ENCODE measurements at regions not wholly inside any gene's neighbourhood (a gene's known extent, or its start where the extent isn't known, plus 50 kb on each side); places are given as distances from the start of the nearest gene placed in this dataset.
A peak's percentile ranks its signal among the peaks of the same experiment; 100 is the strongest.

DNA sequence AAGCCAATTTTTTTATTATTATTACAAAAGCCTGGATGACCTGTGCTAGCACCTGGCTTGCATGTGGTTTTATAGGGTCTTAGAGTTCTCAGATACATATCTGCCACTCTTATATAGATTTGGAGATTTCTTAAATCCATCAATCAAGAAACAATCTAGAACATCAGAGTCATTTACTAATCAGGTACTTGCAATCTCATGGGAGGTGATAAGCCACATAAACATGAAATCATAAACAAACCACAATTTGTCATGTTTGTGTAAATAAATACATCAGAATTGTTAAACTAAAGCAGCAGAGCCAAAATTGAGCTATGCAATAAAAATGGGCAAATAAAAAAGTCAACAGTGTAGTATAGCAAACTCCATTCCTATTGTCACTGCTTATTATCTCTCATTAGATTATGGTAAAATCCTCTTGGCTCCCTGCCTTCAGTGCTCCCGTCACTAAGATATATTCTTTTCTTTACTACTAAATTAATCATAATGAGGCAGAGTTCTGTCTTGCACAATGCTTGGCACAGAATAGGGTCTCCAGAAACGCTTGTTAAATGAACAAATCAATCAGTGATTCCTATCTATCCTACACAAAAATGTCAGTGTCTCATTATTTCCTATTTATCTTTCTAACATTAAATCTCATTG, 108.7 kb upstream of the TTC29 start:
- no peak for DNase-seq (ENCODE audit: low read depth in 2 of 2)

DNA sequence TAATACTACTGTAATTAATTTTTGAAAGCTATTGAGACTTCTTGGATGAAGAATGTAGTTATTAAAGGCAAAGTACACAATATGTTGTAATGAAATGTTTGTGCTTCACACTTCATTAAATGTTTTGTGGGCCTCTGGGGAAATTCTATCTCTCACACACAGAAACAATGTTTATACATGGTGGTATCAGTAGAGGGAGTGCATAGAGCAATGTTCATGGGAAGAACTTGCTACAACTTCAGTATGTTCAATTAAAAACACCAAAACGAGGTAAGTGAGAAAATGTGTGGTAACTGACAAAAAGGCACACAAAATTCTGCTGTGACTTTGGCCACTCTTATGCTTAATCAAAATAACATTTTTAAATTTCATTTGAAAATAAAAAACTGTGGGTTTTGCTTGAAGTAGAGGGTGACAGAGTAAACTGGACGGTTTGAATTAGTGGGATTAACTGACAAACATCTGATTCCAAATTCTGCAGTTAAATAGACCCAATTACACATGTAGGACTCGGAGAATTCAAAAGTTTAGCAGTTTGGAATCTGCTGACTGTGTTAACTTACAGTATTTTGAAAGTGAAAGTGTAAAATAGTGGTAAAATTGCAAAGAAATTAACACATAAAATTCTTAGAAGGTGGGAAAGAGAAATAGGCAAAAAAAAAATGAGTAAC, 111.4 kb upstream of the TTC29 start:
- DNase-seq (ENCODE audit: low read depth in 2 of 2) = no peak

DNA sequence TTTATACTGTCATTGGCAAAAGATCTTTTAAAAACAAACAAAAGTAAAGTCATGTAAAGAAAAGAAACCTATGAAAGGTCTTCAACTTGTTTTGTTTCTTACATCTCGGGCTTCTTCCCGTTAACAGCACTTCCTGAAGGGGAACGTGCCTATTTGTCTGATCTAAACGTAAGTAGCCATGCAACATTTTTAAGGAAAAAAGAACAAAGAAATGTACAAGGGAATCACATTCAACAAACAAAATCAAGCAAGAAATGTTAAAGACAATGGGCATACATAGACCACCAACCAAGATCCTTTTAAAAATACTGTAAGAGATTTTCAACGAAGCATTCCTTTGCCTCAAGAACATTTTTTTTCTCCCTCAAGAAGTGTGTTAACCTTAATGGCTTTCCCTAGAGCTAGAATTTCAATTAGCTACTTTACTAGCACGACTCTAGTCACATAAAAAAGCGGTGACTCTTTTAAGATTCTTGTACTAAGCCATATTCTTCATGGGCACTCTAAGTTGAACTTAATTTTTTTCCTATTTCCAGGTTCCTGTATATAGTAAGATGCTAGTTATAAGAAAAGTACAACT, 112.0 kb upstream of the TTC29 start:
- DNase-seq (ENCODE audit: low read depth in 2 of 2) = no peak

DNA sequence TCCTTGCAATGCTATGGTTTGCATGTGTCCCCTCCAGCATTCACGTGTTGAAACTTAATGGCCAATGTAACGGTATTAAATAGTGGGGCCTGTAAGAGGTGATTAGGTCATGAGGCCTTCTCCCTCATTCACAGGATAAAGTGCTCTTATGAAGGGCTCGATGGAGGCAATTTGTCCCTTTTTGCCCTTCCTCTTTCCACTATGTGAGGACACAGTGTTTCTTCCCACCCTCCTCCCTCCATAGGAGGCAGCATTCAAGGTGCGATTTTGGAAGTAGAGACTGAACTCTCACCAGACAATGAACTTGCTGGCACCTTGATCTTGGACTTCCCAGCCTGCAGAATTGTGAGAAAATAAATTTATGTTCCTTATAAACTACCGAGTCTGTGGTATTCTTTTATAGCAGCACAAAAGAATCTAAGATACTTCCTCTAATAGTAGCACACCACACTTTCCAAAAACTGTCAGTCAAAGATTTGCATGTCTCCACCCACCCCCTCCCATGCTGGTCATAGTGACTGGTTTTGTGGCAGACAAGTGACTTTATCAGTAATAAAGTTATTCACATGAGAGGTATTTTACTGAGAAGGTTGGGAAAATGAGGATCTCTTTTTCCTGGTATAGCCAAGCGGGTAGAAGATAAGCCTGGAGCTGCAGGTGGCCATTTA, 113.5 kb upstream of the TTC29 start:
- no peak for DNase-seq (ENCODE audit: low read depth in 2 of 2)

DNA sequence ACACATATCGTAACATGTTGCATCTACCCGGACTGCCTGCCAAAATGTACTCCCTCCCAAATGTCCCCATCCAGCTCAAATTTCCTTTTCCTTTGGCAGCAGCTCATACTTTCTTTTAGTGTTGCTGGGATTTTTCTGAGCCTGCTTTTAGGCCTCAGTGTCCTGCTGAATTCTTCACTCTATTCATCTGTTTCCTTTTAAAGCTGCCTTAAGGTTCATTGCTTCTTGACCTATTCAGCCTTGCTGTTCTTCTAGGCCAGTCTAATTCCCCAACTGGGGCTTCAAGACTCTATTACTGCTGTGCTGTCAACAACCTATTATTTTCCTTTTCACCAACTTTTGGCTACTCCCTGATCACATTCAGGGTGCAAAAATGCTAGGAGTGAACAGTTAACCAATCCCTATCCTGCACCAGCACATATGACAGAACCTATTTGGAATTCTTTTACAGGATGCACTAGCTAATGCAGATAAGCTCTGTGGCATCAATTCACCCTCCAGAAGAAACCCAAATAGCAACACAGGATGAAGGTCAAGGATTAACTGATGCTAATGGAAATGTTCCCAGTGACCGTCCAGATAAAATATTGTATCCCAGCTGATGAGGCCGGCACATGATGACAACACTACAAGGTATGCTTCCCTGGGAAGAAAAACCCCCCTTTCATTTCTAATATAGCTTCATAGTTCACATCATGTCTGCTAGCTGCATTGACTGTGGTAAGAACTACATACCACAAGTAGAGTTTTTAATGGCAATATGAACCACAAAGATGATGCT, 114.7 kb upstream of the TTC29 start:
- DNase-seq (ENCODE audit: low read depth in 2 of 2) = peak; percentile 93 to 94

DNA sequence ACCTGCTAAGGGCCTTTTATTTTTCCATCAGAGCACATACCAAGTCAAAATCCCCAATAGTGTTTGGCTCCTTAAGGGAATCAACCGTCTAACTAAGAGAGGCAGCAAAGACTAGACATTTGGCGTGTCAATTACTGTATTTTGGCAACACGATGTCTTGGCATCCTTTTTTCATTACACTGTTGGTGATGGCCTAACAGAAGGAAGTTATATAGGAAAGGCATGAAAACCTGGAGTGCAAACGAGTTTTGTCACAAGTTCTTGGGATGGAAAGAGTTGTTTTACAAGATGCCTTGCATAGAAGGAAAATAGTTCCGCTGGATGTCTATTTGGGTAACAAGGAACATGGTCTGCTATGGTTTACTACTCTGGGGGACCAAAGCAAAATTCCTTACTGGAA, 119.2 kb upstream of the TTC29 start:
- DNase-seq (ENCODE audit: low read depth in 2 of 2) = no peak

DNA sequence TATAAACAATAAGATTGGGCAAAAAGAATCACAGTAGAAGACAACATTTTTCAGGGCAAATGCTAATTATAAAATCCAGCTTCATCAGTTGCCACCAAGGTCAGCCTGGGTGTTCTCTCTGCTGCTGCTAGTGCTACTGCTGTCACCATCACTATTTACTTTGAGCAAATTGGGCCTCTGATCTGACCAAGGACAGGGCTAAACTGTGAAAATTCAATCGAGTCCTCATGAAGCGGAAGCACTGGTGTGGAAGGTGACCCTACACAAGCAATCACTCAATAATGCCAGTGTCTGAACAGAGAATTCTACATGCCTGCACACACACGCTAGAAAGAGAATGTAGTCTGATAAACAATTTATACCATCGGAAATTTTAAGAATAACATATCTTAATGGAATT, 122.9 kb upstream of the TTC29 start:
- no peak for DNase-seq (ENCODE audit: low read depth in 2 of 2)

DNA sequence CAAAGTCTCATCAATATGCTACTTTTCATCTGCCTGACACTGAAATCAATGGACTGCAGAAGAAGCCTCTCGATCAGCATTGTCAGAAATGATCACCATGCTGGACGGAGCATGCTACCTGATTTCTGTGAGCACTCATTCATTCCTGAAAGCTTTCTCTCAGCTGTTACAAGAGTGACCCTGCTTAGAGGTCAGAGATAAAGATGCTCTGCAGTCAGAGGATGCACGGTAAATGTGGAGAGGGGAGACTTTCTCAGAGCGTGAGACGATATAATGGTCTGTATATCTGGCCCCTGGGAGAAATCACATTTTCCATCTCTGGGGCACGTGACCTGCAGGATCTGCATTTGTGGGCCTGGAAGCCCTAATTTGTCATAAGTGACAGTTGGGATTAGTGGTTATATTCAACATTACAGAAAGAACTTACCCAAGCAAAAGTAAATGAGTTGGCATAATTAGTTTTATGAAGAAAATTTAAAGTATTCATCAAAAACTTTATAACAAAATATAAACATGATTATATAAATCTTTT, 125.6 kb upstream of the TTC29 start:
- DNase-seq (ENCODE audit: low read depth in 2 of 2) = no peak

DNA sequence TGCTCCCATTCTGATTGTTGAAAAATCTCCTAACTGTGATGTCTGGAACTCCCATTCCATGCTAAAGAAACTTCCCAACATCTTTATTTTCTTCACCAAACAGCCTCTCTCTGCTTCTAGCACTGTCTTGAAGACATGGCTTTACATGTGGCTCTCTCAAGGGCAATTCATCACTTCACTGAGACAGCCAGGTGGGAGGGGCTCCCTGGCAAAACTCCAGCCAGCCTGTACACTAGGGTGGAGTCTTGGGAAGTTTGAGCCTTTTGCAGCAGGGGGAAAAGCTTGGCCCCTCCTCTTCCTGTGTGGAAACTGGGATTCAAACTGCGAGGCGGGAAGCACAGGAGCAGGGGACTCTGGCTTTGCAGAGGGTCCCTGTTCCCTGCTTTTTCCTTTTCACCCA, 130.5 kb upstream of the TTC29 start:
- no peak for DNase-seq (ENCODE audit: low read depth in 2 of 2)

DNA sequence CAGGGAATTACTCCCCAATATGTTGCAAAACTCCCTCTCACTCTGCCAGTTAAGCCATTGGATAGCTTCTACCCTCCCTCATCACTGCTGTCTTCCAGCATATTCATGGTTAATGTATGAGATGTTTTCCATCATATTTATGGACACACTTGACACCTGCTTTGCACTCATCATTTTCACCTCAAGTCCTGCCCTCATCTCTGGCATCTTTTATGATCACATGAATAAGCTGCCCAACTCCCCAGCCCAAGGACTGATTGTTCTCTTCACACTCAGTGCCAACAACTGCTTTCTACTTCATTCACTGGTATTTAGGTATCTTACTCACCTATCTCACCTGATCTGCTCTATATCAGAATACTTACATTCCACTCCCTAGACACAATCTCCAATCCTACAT, 131.1 kb upstream of the TTC29 start:
- no peak for DNase-seq (ENCODE audit: low read depth in 2 of 2)

DNA sequence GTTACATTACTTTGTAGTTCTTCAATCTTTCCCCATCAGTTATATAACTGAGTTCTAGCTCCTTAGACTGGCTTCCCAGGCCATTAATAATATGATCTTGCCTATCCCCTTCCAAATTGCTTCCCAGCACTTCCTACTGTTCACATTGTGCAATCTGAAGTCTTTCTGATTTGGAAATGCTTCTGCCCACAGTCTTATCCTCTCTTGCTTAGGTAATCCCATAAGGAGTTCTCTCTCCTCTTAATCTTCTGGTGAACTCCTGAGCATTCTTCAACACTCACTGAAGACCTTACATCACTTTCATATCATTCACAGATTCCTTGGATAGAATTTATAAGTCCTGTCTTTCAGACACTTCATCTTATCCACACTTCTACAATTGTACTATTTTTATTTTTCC, 132.7 kb upstream of the TTC29 start:
- DNase-seq (ENCODE audit: low read depth in 2 of 2) = no peak

DNA sequence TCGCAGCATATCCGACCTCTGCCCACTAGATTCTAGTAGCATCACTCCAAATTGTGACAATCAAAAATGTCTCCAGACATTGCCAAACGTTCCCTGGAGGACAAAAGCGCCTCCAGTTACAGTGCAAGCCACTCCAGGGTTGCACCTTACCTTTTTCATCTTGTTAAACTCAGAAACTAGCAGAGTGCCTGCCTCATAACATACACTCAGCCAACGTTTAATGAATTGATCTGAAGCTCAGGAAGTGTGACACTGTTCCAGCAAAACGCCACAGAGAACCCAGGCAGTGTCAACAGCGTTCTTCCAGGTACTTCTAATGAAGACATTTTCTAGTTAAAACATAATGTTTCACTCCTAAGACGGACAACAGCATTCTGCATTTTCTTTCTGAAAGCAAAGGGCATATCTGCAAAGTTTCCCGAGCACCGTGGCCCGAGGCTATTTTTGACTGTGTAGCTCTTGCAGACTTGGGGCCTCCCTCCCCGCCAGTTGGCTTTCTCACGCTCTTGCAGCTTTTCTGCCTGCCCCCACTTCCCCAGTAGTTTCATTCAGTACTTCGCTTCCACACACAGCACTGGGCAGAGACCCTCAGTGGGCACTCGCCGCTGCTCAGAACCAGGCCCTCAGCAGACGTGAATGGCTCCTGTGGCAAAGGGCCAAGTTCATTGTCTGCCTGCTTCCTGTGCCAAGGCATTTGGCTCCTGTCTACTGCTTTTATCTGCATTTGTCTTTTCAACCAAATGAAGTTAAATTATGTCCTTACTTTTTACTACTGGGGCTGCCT, 133.4 kb upstream of the TTC29 start:
- no peak for DNase-seq (ENCODE audit: low read depth in 2 of 2)

DNA sequence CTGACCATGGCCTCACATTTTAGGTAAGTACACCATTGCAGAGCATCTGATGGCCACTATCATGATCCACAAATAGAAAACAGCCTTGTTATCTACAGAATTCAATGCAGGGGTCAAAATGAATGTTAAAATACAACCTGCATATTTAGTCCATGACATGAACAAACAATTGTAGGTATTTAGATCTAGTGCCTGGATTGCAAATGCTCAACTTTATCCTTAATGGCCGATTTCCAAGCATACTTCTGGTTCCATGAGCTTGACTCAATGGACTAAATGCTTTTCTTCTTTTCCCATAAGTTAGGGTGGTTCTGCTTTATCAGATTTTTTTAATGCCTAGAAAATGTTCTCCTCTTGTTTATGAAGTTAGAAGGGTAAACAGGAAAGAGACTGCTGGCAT, 139.2 kb upstream of the TTC29 start:
- DNase-seq (ENCODE audit: low read depth in 2 of 2) = no peak

DNA sequence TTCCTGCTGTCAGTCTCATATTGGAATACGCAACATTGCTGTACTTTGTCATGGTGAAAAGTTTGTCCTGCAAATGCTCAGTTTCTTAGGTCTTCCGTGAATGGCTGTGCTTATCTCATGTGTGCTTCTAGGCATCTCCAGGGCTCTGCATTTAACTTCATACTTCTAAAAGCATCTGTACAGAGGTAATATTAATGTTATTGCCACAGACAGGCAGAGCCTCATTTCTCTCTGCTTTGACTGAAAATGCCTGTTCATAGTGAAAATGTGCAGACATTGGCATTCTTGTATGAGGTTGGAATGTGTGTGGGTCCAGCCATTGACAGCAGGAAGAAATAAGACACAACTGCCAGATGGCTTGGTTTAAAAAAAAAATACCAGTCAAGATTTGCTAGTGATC, 140.1 kb upstream of the TTC29 start:
- DNase-seq (ENCODE audit: low read depth in 2 of 2) = no peak

DNA sequence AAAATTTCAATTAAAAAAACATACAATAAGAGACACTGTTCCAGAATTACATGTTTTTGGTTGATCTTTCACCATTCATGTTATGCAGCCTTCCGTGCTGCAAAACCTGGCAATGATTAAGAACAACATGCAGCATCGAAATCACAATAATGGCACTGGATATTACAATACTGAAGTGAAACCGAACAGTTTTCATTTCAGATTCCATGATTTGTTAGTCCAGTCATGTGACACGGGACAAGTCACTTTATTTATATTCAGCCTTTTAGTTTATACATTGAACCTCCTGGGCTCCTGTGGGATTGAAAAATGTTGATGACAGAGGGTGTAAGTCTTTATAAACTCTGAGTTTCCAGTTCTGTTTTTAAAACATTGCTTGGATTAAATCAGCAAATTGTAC, 142.5 kb upstream of the TTC29 start:
- DNase-seq (ENCODE audit: low read depth in 2 of 2) = peak in 1 of 2 experiments; percentile 26

DNA sequence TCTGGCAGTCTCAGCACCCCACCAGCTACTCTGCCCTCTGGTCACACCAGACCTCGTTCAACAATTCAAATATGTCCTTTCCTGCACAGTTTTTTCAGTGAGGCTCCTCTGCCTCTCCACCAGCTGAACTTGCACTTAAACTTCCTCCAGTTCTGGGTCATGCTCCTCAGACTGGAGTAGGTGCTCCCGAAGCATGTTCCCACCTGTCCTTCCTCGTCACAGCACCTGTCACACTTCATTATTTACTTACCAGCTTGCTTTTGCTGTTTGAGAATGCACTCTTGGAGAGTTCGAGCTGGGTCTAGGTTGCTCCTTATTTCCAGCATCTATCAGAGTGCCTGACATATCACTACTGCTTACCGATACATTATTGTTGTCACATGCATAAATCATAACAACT, 144.8 kb upstream of the TTC29 start:
- DNase-seq (ENCODE audit: low read depth in 2 of 2) = no peak

DNA sequence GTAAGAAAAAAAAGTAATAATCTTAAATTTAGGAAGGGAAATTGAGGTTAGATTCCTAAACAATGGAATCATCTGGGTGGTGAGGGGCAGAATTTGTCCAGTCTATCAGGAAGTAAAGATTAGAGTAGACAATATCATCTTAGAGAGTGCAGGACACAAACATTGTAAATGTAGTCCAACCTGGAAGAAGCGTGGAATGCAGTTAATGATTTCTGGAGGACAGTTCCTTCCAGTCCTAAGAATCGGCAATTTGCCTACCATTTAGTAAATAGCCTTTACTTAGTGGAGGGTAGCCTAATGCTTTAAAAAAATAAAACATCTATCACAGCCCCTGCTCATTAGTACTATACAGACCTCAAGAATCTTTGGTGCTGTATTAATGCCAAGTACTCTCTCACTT, 147.5 kb upstream of the TTC29 start:
- DNase-seq (ENCODE audit: low read depth in 2 of 2) = no peak

DNA sequence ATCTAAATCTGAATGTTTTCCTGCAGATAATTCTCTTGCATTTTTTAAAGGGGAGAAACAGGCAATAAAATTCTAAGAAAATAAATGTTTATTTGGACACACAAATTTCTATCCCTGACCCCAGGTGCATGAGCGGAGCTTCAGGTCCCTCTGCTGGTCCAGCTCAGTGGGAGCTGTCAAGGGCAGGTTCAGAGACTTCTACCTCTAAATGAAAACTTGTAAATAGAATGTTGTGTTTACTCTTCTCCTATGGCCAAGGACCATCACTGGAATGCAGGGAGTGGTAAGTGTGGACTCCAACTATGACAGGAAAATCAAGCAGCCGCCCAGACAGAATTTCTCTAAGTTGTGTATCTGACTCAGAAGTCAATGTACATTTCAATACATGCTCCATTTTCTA, 148.6 kb upstream of the TTC29 start:
- DNase-seq (ENCODE audit: low read depth in 2 of 2) = no peak

DNA sequence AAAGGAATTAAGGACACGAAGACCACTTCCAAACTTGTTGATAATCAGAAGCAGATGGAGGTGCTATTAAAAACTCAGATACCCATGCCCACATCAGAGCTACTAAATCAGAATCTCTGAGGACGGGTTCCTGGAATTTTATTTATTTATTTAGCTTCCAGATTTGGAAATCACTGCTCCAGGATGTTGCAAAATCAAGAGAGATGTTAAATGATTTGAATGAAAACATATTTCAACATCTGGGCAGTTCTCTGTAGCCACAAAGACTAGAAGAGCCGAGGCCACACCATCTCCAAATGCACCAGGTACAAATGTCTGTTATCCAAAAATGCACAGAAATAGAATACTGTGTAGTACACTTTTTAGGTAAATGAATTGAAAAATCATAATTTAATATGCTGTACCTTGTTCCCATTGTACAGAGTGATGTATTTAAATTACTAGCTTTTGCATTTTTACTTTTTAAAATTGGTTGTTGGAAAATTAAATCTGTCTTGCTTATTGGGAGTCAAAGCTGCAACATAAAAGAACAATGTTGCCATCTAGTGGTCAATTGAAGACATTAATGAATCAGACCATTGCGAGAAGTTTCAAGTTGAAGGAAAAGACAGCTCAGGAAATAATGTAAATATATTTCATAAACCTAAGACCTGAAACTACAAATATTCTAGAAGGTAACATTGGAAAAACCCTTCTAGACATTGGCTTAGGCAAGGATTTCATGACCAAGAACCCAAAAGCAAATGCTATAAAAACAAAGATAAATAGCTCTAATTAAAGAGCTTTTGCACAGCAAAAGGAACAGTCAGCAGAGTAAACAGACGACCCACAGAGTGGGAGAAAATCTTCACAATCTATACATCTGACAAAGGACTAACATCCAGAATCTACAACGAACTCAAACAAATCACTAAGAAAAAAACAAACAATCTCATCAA, 151.3 kb upstream of the TTC29 start:
- peak; percentile 74 to 76 for DNase-seq (ENCODE audit: low read depth in 2 of 2)

DNA sequence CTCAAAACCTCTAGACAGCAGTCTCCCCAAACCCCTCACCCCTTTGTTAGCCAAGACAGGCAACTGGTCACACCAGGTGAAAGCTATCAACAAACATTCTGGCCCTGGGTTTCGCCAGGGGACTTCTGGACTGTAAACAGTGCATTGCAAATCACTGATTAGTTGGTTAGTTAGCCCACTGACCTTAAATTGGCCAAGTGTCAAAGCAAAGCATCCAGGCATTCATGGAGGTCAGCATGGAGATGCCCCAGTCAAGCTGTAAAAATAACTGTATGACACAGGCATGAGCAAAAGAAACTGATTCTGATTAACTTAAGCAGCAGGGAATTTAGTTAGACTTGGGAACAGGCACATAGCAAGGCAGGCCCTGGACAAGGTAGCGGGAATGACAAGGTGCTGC, 156.0 kb upstream of the TTC29 start:
- DNase-seq (ENCODE audit: low read depth in 2 of 2) = no peak
